Psoas muscle (tissue), 7 donors: ENCODE measurements at regions not wholly inside any gene's neighbourhood (a gene's known extent, or its start where the extent isn't known, plus 50 kb on each side); places are given as distances from the start of the nearest gene placed in this dataset.

Source experiments
- ATAC-seq, 4 donors: fragments of 200-7000 bp; cut with Tn5 transposase; one replicate each; pipeline ENCODE4 v1.9.1; 2020; ENCODE audit warnings: moderate library complexity in 3 of 4, mild to moderate bottlenecking in 2 of 4
- DNase-seq, 2 donors: peaks; one replicate each; pipeline ENCODE4 v3.0.0-alpha.2; 2020
- H3K27ac ChIP-seq: fragments of 200-600 bp; one replicate; pipeline ENCODE4 v1.8.0; 2022
- H3K27me3 ChIP-seq, 3 donors: fragments of 200-600 bp in 1 of 3; one replicate each; pipeline versions ENCODE4 v1.6.1 to v1.8.0; 2013 to 2022; ENCODE audit warnings: low read length in 2 of 3, mild to moderate bottlenecking in 2 of 3, moderate library complexity in 1 of 3; ENCODE audit not compliant: insufficient read depth in 3 of 3
- H3K36me3 ChIP-seq, 2 donors: fragments of 200-600 bp in 1 of 2; one replicate each; pipeline versions ENCODE4 v1.6.1 to v1.8.0; 2013 to 2022; ENCODE audit warnings: low read depth in 1 of 2, mild to moderate bottlenecking in 1 of 2, moderate library complexity in 1 of 2; ENCODE audit not compliant: insufficient read depth in 1 of 2
- H3K4me1 ChIP-seq: fragments of 200-600 bp; one replicate; pipeline ENCODE4 v1.8.0; 2022
- H3K4me3 ChIP-seq: fragments of 200-600 bp; one replicate; pipeline ENCODE4 v1.8.0; 2022; ENCODE audit warnings: mild to moderate bottlenecking
- H3K9me3 ChIP-seq: fragments of 200-600 bp; one replicate; pipeline ENCODE4 v1.8.0; 2022
- CTCF ChIP-seq: fragments of 200-600 bp; IDR thresholded peaks from one replicate; pipeline ENCODE4 v1.8.0; 2022; ENCODE audit warnings: antibody characterized with exemption
- WGBS, 3 donors: extraction: QIAGEN DNeasy Blood & Tissue Kit; methylation state at CpG; one replicate each; pipeline versions ENCODE4 v1.1.6 to v1.1.7; 2013; 5-methylcytosine and 5-hydroxymethylcytosine counted together
- intact Hi-C, 2 donors: fragments of 100-400 bp; cut with DNase I; formaldehyde crosslinking; loops; one replicate each; pipeline versions ENCODE4 v1.11.0 to v1.14.2; 2022
- donor health status: healthy with polysubstance abuse.
- donor health status: DM: no; HTN: no; CAD: no; lungs with moderate emphysema.
- donor health status: Bipolar disorder and iron deficiency.
- donor health status: healthy.
- donor health status: DM: yes; HTN: yes; CAD: no.
- donor health status: DM: no; HTN: no; CAD: no.
- donor health status: DM: yes; HTN: yes; CAD: no.

DNA sequence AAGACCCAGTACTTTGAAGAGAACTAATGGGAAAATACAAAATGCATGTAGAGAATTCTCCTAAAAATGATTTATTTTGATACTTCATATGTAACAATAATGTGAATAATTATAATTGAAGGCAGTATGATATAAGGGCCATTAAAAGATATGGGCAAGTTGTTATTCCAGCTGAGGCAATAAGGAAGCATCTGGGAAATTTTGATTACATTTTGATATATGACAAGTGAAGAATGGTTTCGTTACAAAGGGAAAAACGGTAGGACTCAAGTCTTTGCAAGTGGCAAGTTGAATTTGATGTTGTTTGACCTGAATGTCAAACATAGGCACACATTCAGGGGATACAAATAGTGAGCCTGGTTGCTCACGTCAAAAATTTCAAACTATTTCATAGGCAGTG is 137.9 kb upstream of the TP63 start:
- Histone ChIP-seq H3K9me3 (no peaks in the 10 kb centered on the region), H3K4me1 (no peaks in the 10 kb centered on the region), H3K36me3 (no peaks in the 10 kb centered on the region), H3K27me3 (peaks cover 0 to 2% (median 0%) of the 10 kb centered on the region in 3 donors), H3K27ac (no peak overlapping the region), H3K4me3 (no peak overlapping the region)
- ATAC-seq (no peak), DNase-seq (no peak)
- 86 to 89% (median 87%) methylated on average over 3 of the region's 3 CpGs for WGBS, 3 donors
- intact Hi-C loops = no loop called here
- no peak for TF ChIP-seq CTCF

GRCh38 chr3:189494632-189495031 is 136.6 kb upstream of the TP63 start:
- Histone ChIP-seq H3K27me3 (peaks cover 0 to 2% (median 0%) of the 10 kb centered on the region in 3 donors), H3K36me3 (no peaks in the 10 kb centered on the region), H3K9me3 (no peaks in the 10 kb centered on the region), H3K27ac (no peak overlapping the region), H3K4me1 (no peaks in the 10 kb centered on the region), H3K4me3 (no peak overlapping the region)
- 79 to 89% (median 80%) methylated on average over 1 of the region's 1 CpG for WGBS, 3 donors
- DNase-seq (no peak), ATAC-seq (no peak)
- intact Hi-C loops = no loop called here
- TF ChIP-seq CTCF = no peak

- WGBS, 3 donors = 54 to 79% (median 59%) methylated on average over 6 of the region's 6 CpGs
- intact Hi-C loops = no loop called here
- TF ChIP-seq CTCF = no peak
- no peaks in the 10 kb centered on the region for H3K9me3 ChIP-seq
- H3K4me3 ChIP-seq = no peak overlapping the region
- H3K4me1 ChIP-seq = no peaks in the 10 kb centered on the region
- H3K27ac ChIP-seq = no peak overlapping the region
- peaks cover 0 to 2% (median 0%) of the 10 kb centered on the region in 3 donors for H3K27me3 ChIP-seq
- ATAC-seq = no peak
- no peak for DNase-seq
- H3K36me3 ChIP-seq = no peaks in the 10 kb centered on the region
Measured at GRCh38 chr3:189496375-189497138, 134.6 kb upstream of the TP63 start.

DNA sequence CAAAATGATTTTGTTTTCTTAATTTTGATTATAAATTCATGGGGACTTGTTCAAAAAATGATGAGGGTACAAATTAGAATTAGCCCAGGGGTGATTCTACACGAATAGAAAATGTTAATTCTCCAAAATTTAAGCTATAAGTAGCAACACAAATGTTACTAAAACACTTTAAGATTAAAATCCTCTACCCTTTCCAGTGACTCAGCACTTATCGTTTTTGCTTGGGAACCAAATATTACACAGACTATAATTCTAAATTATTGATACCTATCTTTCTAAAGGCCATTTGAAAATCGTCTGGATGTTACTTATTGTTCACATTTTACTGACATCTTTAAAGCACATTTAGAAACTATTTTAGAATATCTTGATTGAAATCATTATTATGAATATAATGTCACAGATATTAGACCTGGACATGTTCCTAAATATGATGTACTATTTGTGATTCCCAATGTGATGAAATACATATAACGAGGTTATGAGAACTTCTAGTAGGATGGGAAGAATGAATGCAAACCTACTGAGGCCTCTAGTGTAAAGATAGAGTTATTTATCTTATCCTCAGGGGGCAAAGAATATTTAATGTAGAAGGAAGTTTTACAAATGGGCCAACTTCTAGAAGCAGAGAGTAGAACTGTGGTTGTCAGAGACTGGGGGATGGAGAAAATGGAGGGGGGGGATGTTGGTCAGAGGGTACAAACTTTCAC is 132.0 kb upstream of the TP63 start:
- Histone ChIP-seq H3K4me3 (no peak overlapping the region), H3K27me3 (peaks cover 0 to 2% (median 0%) of the 10 kb centered on the region in 3 donors), H3K4me1 (no peaks in the 10 kb centered on the region), H3K9me3 (no peaks in the 10 kb centered on the region), H3K36me3 (no peaks in the 10 kb centered on the region), H3K27ac (no peak overlapping the region)
- ATAC-seq = no peak
- 72 to 84% (median 83%) methylated on average over 4 of the region's 4 CpGs for WGBS, 3 donors
- intact Hi-C loops = no loop called here
- no peak for DNase-seq
- TF ChIP-seq CTCF = no peak
